GM10248 (cell line): ENCODE measurements at regions not wholly inside any gene's neighbourhood (a gene's known extent, or its start where the extent isn't known, plus 50 kb on each side); places are given as distances from the start of the nearest gene placed in this dataset.

Source experiments
- CTCF ChIA-PET: fragments of 300-600 bp; sonication (Branson Sonifier 250); formaldehyde crosslinking; extraction: SDS; loops from one replicate; lab custom pipeline; 2021; ENCODE audit warnings: antibody characterized with exemption; lab: Yijun Ruan, JAX
- POLR2A ChIA-PET: fragments of 350-650 bp; sonication (Branson Sonifier 250); formaldehyde crosslinking; extraction: SDS; loops from one replicate; lab custom pipeline; 2020; ENCODE audit warnings: antibody characterized with exemption; lab: Yijun Ruan, JAX
- DNase-seq: peaks from one replicate; pipeline ENCODE4 v3.0.0; 2012; ENCODE audit errors: extremely low spot score
- CTCF ChIP-seq: IDR thresholded peaks from 2 replicates; pipeline ENCODE4 v1.5.1; 2012; ENCODE audit warnings: mild to moderate bottlenecking, low read depth; ENCODE audit errors: extremely low read depth, missing control alignments, control extremely low read depth

GRCh38 chrY:21192694-21193093, 318.4 kb upstream of the RBMY1B start:
- POLR2A ChIA-PET: no interaction called here
- DNase-seq: no peak
- CTCF ChIA-PET: interaction anchor here (1.3 to 1.7 kb wide), 2 partner anchors 11 to 12 kb away, joined by 3 to 4 read pairs; no protein-coding TSS in a partner anchor
- TF ChIP-seq CTCF: no peak

- no peak for TF ChIP-seq CTCF
- CTCF ChIA-PET: no interaction called here
- DNase-seq: no peak
- POLR2A ChIA-PET: no interaction called here
Measured at GRCh38 chrY:21200246-21200645, 310.9 kb upstream of the RBMY1B start.

GRCh38 chrY:21227849-21228248, 283.3 kb upstream of the RBMY1B start:
- POLR2A ChIA-PET: no interaction called here
- DNase-seq: no peak
- TF ChIP-seq CTCF: no peak
- CTCF ChIA-PET: no interaction called here

- ChIA-PET CTCF (no interaction called here), POLR2A (no interaction called here)
- DNase-seq: no peak
- TF ChIP-seq CTCF: no peak
Measured at GRCh38 chrY:21240221-21240620, 270.9 kb upstream of the RBMY1B start.

- no peak for TF ChIP-seq CTCF
- CTCF ChIA-PET: no interaction called here
- no peak for DNase-seq
- POLR2A ChIA-PET: no interaction called here
Measured at GRCh38 chrY:21240662-21241310, 270.4 kb upstream of the RBMY1B start.

- no peak for DNase-seq
- ChIA-PET CTCF (interaction anchor here (1.2 to 1.5 kb wide), 2 partner anchors 23 to 109 kb away, joined by 3 read pairs; no protein-coding TSS in a partner anchor), POLR2A (no interaction called here)
- TF ChIP-seq CTCF: no peak
Measured at GRCh38 chrY:21242793-21243192, 268.3 kb upstream of the RBMY1B start.

- POLR2A ChIA-PET: no interaction called here
- no peak for DNase-seq
- TF ChIP-seq CTCF: no peak
- CTCF ChIA-PET: interaction anchor here (0.9 kb wide), 1 partner anchor 18 kb away, joined by 5 read pairs; no protein-coding TSS in a partner anchor
Measured at GRCh38 chrY:21246780-21247179, 264.4 kb upstream of the RBMY1B start.
